HFFc6 (cell line): ENCODE measurements at regions not wholly inside any gene's neighbourhood (a gene's known extent, or its start where the extent isn't known, plus 50 kb on each side); places are given as distances from the start of the nearest gene placed in this dataset.

ENCODE experiments used
- DNase-seq: peaks from one replicate; pipeline ENCODE4 v3.0.0-alpha.2; 2018
- H3K27ac Mint-ChIP-seq: 2 replicates; pipeline ENCODE4 v1.8.0; 2020; ENCODE audit warnings: mild to moderate bottlenecking, mixed read lengths
- H3K27me3 Mint-ChIP-seq: 2 replicates; pipeline ENCODE4 v1.8.0; 2021; ENCODE audit warnings: mild to moderate bottlenecking, moderate library complexity, mixed read lengths; ENCODE audit not compliant: insufficient read depth
- H3K36me3 Mint-ChIP-seq: 2 replicates; pipeline ENCODE4 v1.8.0; 2021; ENCODE audit warnings: low read depth, mixed read lengths
- H3K4me1 Mint-ChIP-seq: 2 replicates; pipeline ENCODE4 v1.8.0; 2020; ENCODE audit warnings: low read depth, mixed read lengths
- H3K4me3 Mint-ChIP-seq: 2 replicates; pipeline ENCODE4 v1.8.0; 2020; ENCODE audit warnings: mild to moderate bottlenecking, moderate library complexity, mixed read lengths
- H3K9me3 Mint-ChIP-seq: 2 replicates; pipeline ENCODE4 v1.8.0; 2020; ENCODE audit warnings: mild to moderate bottlenecking, mixed read lengths
- CTCF ChIP-seq: fragments of 200-600 bp; sonication (generic); IDR thresholded peaks from 2 replicates; pipeline ENCODE4 v1.5.0; 2021; ENCODE audit warnings: antibody characterized with exemption, mild to moderate bottlenecking

GRCh38 chr6:167499161-167499660, 174.3 kb downstream of the TTLL2 start:
- DNase-seq, result no peak
- Mint-ChIP-seq H3K27ac (no peak overlapping the region), H3K9me3 (peaks cover 55% of the 10 kb centered on the region), H3K36me3 (no peaks in the 10 kb centered on the region), H3K27me3 (peaks cover 4% of the 10 kb centered on the region; the same call in 1 of the 2 replicates), H3K4me3 (no peak overlapping the region), H3K4me1 (no peaks in the 10 kb centered on the region)
- no peak for TF ChIP-seq CTCF

GRCh38 chr6:167500961-167501360, 176.1 kb downstream of the TTLL2 start:
- Mint-ChIP-seq H3K4me3 (no peak overlapping the region), H3K27ac (no peak overlapping the region), H3K9me3 (peaks cover 54% of the 10 kb centered on the region), H3K36me3 (no peaks in the 10 kb centered on the region), H3K27me3 (no peaks in the 10 kb centered on the region; the same call in 1 of the 2 replicates), H3K4me1 (no peaks in the 10 kb centered on the region)
- no peak for TF ChIP-seq CTCF
- DNase-seq, result no peak

GRCh38 chr6:167501831-167502385, 177.0 kb downstream of the TTLL2 start:
- Mint-ChIP-seq H3K36me3 (no peaks in the 10 kb centered on the region), H3K4me1 (no peaks in the 10 kb centered on the region), H3K9me3 (peaks cover 62% of the 10 kb centered on the region), H3K4me3 (no peak overlapping the region), H3K27ac (no peak overlapping the region), H3K27me3 (no peaks in the 10 kb centered on the region; the same call in 1 of the 2 replicates)
- no peak for TF ChIP-seq CTCF
- no peak for DNase-seq

- no peaks in the 10 kb centered on the region for H3K36me3 Mint-ChIP-seq
- peaks cover 67% of the 10 kb centered on the region for H3K9me3 Mint-ChIP-seq
- DNase-seq, result no peak
- H3K27ac Mint-ChIP-seq, result no peak overlapping the region
- no peaks in the 10 kb centered on the region; the same call in 1 of the 2 replicates for H3K27me3 Mint-ChIP-seq
- H3K4me3 Mint-ChIP-seq, result no peak overlapping the region
- no peaks in the 10 kb centered on the region for H3K4me1 Mint-ChIP-seq
- TF ChIP-seq CTCF, result no peak
Observed at GRCh38 chr6:167502471-167502870, 177.6 kb downstream of the TTLL2 start.

GRCh38 chr6:167504385-167504961, 179.6 kb downstream of the TTLL2 start:
- no peak for DNase-seq
- H3K4me1 Mint-ChIP-seq, result no peaks in the 10 kb centered on the region
- no peak for TF ChIP-seq CTCF
- H3K4me3 Mint-ChIP-seq, result no peak overlapping the region
- H3K27me3 Mint-ChIP-seq, result no peaks in the 10 kb centered on the region; the same call in 1 of the 2 replicates
- peaks cover 73% of the 10 kb centered on the region for H3K9me3 Mint-ChIP-seq
- H3K36me3 Mint-ChIP-seq, result peaks cover 5% of the 10 kb centered on the region
- H3K27ac Mint-ChIP-seq, result no peak overlapping the region
